HFF-Myc (cell line): ENCODE measurements at regions not wholly inside any gene's neighbourhood (a gene's known extent, or its start where the extent isn't known, plus 50 kb on each side); places are given as distances from the start of the nearest gene placed in this dataset.
A peak's percentile ranks its signal among the peaks of the same experiment; 100 is the strongest.

Experiments
- DNase-seq: peaks from one replicate; pipeline ENCODE4 v3.0.0-alpha.2; 2011; ENCODE audit warnings: low read depth; ENCODE audit errors: extremely low read depth
- H3K4me3 ChIP-seq: replicated peaks from 2 replicates; pipeline ENCODE4 v1.5.1; 2011; ENCODE audit warnings: low read depth, mild to moderate bottlenecking, control low read depth, low read length
- CTCF ChIP-seq: IDR thresholded peaks from 2 replicates; pipeline ENCODE4 v1.5.1; 2012; ENCODE audit warnings: mild to moderate bottlenecking, low read depth, low read length, control low read depth; ENCODE audit errors: missing control alignments

DNA sequence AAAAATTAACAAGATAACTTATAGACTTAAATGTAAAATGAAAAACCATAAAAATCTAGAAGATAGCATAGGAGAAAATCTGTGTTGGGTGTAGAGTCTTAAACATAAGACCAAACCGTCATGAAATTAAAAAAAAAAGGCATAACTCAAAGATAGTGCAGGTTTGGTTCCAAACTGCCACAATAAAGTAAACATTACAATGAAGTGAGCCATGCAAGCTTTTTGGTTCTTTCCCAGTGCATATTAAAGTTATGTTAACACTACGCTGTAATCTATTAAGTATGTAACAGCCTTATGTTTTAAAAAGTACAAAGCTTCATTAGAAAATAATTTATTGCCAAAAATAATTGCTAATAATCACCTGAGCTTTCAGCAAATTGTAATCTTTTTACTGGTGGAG, 1366.5 kb upstream of the LRRTM3 start:
- DNase-seq, result no peak
- no peak for TF ChIP-seq CTCF
- H3K4me3 ChIP-seq, result no peak overlapping the region

DNA sequence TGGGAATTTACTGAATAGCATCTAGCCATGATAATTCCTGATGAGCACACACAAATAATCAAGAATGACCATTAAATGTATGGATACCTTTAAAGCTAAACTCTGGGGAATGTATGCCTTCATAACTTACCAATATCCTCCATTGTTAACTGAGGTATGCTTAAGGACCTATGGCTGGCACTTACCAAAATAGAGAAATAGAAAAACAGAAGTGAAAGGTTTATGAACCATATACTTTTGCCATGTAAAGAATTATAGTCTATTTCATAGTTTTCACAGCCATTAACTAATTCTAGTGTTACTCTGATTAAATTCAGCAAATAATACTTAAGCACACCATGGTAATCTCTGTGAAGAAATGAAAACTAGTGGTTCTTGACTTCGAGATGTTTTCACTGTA, 1360.6 kb upstream of the LRRTM3 start:
- no peak for DNase-seq
- no peak for TF ChIP-seq CTCF
- no peak overlapping the region for H3K4me3 ChIP-seq

DNA sequence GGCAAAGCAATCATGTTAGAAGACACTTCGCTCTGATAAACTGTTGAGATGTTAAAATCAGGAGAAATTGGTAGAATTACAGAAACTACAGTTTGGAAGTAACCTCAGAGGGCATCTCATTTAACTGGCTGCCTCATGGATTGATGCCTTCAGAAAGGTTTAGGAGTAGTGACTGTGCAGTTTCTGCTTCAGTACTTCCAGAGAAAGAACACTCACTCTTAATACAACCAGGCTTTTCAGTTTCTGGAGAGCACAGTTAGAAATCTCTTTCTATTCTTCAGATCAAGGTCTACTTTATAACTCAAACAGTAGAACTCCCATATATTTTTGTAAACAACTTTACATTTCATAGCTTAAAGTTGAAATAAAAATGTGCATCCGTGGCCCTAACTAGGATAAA, 1358.9 kb upstream of the LRRTM3 start:
- no peak for DNase-seq
- TF ChIP-seq CTCF, result no peak
- H3K4me3 ChIP-seq, result no peak overlapping the region

- no peak for TF ChIP-seq CTCF
- DNase-seq, result peak; percentile 44
- H3K4me3 ChIP-seq, result peak overlapping the region; percentile 56
Observed at GRCh38 chr10:65570143-65571010, 1355.5 kb upstream of the LRRTM3 start.

GRCh38 chr10:65571011-65571570, 1354.7 kb upstream of the LRRTM3 start:
- DNase-seq, result no peak
- TF ChIP-seq CTCF, result no peak
- H3K4me3 ChIP-seq, result peak overlapping the region; percentile 56

DNA sequence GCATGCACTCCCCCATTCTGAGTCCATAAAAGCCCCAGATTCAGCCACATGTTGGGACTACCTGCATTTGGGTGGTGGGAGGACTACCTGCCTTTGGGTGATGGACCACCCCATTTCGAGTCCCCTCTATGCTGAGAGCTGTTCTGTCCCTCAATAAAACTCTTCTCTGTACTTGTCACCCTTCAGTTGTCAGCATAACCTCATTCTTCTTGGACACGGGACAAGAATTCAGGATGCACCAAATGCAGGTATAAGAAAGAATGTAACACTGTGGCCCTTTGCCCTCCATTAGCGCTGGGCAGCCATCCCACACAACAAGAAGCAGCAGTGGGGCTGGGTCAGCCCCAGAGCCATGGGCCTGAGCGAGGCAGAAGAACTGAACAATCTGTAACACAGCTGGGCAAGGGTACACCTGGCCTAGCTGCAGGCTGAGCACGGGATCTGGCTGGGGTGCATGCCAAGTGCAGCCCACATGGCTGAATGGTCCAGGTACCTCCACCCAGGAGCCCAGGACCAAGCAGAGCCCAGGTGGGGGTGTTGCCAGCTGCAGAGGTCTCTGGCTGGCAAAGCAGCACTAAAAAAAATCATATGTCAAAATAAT, 1344.3 kb upstream of the LRRTM3 start:
- DNase-seq, result no peak
- H3K4me3 ChIP-seq, result no peak overlapping the region
- no peak for TF ChIP-seq CTCF
